ENCODE measurements at regions not wholly inside any gene's neighbourhood (a gene's known extent, or its start where the extent isn't known, plus 50 kb on each side); places are given as distances from the start of the nearest gene placed in this dataset.

- TF ChIP-seq CTCF (conservative IDR thresholded peaks at IDR 0.05 in 1 of 2, IDR thresholded peaks at IDR 0.05 in 1 of 2; ENCODE audit: low read depth in 1 of 2, low read length in 2 of 2) (no peak), EZH2 (IDR thresholded peaks at IDR 0.05; ENCODE audit: low read length, missing control alignments) (no peak)
These were observed 118.1 kb downstream of the FOXI3 start for GRCh38 chr2:88334418-88334817.
